OCI-LY3 (cell line): ENCODE measurements at regions not wholly inside any gene's neighbourhood (a gene's known extent, or its start where the extent isn't known, plus 50 kb on each side); places are given as distances from the start of the nearest gene placed in this dataset.

Source experiments
- H2AFZ ChIP-seq: fragments of 200-600, 300-600 bp; shearing (Covaris generic); 2 replicates; pipeline ENCODE4 v1.6.0; 2014; ENCODE audit warnings: antibody characterized with exemption, low read depth, low read length
- H3K27ac ChIP-seq: fragments of 200-600, 300-600 bp; sonication (generic); 2 replicates; pipeline ENCODE4 v1.5.1; 2014; ENCODE audit warnings: mild to moderate bottlenecking, low read length, moderate library complexity, mixed read lengths
- H3K27me3 ChIP-seq: fragments of 200-600, 300-600 bp; sonication (generic); 2 replicates; pipeline ENCODE4 v1.6.1; 2014; ENCODE audit warnings: low read depth, low read length, mixed read lengths
- H3K36me3 ChIP-seq: fragments of 200-600, 300-600 bp; sonication (generic); replicated peaks from 2 replicates; pipeline ENCODE3; 2014; ENCODE audit warnings: low read depth, low read length, mixed read lengths
- H3K4me1 ChIP-seq: fragments of 300-600, 200-600 bp; sonication (generic); 2 replicates; pipeline ENCODE4 v1.6.1; 2014; ENCODE audit warnings: low read length, mixed read lengths
- H3K4me2 ChIP-seq: fragments of 200-600, 300-600 bp; sonication (generic); 2 replicates; pipeline ENCODE4 v1.6.1; 2014; ENCODE audit warnings: low read length, mixed read lengths
- H3K4me3 ChIP-seq: fragments of 300-600, 200-600 bp; sonication (generic); 2 replicates; pipeline ENCODE4 v1.5.1; 2014; ENCODE audit warnings: antibody characterized with exemption, mild to moderate bottlenecking, low read length, moderate library complexity
- H3K79me2 ChIP-seq: fragments of 300-600, 200-600 bp; shearing (Covaris generic); 2 replicates; pipeline ENCODE4 v1.6.1; 2014; ENCODE audit warnings: mild to moderate bottlenecking, low read length, mixed read lengths
- H3K9ac ChIP-seq: fragments of 300-600, 200-600 bp; shearing (Covaris generic); 2 replicates; pipeline ENCODE4 v1.6.0; 2014; ENCODE audit warnings: mild to moderate bottlenecking, low read length, moderate library complexity
- H3K9me3 ChIP-seq: fragments of 200-600, 300-600 bp; shearing (Covaris generic); 2 replicates; pipeline ENCODE4 v1.6.1; 2014; ENCODE audit warnings: low read length, mixed read lengths; ENCODE audit not compliant: insufficient read depth
- H4K20me1 ChIP-seq: fragments of 200-600, 300-600 bp; sonication (generic); 2 replicates; pipeline ENCODE4 v1.6.1; 2016; ENCODE audit warnings: low read length, mixed read lengths; ENCODE audit not compliant: insufficient read depth
- CTCF ChIP-seq: fragments of 200-600, 300-600 bp; sonication (generic); IDR thresholded peaks from 2 replicates; pipeline ENCODE4 v1.5.1; 2014; ENCODE audit warnings: antibody characterized with exemption, low read length, low read depth
- EZH2phosphoT487 ChIP-seq: fragments of 200-600 bp; shearing (Covaris generic); IDR thresholded peaks from 2 replicates; pipeline ENCODE4 v1.6.1; 2018; ENCODE audit warnings: antibody characterized with exemption, mixed run types, low read depth

- no peak overlapping the region for H3K4me2 ChIP-seq
- no peak for TF ChIP-seq CTCF
- TF ChIP-seq EZH2phosphoT487 = no peak
- no peaks in the 10 kb centered on the region for H4K20me1 ChIP-seq
- no peaks in the 10 kb centered on the region for H3K4me1 ChIP-seq
- no peaks in the 10 kb centered on the region; the same call in 1 of the 2 replicates for H3K27me3 ChIP-seq
- no peak overlapping the region for H3K27ac ChIP-seq
- no peaks in the 10 kb centered on the region for H3K9me3 ChIP-seq
- H3K79me2 ChIP-seq = no peaks in the 10 kb centered on the region
- no peak overlapping the region for H3K9ac ChIP-seq
- no peak overlapping the region for H2AFZ ChIP-seq
- no peaks in the 10 kb centered on the region for H3K36me3 ChIP-seq
- H3K4me3 ChIP-seq = no peak overlapping the region
These were observed 379.0 kb upstream of the RNF32 start for GRCh38 chr7:156261581-156261980.

- no peak overlapping the region for H3K4me3 ChIP-seq
- no peaks in the 10 kb centered on the region for H3K36me3 ChIP-seq
- no peaks in the 10 kb centered on the region for H4K20me1 ChIP-seq
- no peaks in the 10 kb centered on the region for H3K4me1 ChIP-seq
- H3K27ac ChIP-seq = no peak overlapping the region
- no peak overlapping the region for H3K4me2 ChIP-seq
- H3K27me3 ChIP-seq = peaks cover 7% of the 10 kb centered on the region
- H3K9me3 ChIP-seq = no peaks in the 10 kb centered on the region
- H3K9ac ChIP-seq = no peak overlapping the region
- H3K79me2 ChIP-seq = no peaks in the 10 kb centered on the region
- TF ChIP-seq CTCF (no peak), EZH2phosphoT487 (no peak)
- no peak overlapping the region for H2AFZ ChIP-seq
These were observed 382.7 kb upstream of the RNF32 start for GRCh38 chr7:156257904-156258303.

- Histone ChIP-seq H3K27me3 (peaks cover 7% of the 10 kb centered on the region), H3K9me3 (no peaks in the 10 kb centered on the region)
- no peak for TF ChIP-seq EZH2phosphoT487
These were observed 384.9 kb upstream of the RNF32 start for GRCh38 chr7:156255635-156256034.

GRCh38 chr7:156251861-156252260 lies 388.7 kb upstream of the RNF32 start:
- no peaks in the 10 kb centered on the region for H3K36me3 ChIP-seq
- no peak overlapping the region for H3K27ac ChIP-seq
- peaks cover 14% of the 10 kb centered on the region for H3K27me3 ChIP-seq
- H3K4me2 ChIP-seq = no peak overlapping the region
- H2AFZ ChIP-seq = no peak overlapping the region
- TF ChIP-seq EZH2phosphoT487 = no peak
- no peak for TF ChIP-seq CTCF
- no peak overlapping the region for H3K9ac ChIP-seq
- no peaks in the 10 kb centered on the region for H3K9me3 ChIP-seq
- H3K79me2 ChIP-seq = no peaks in the 10 kb centered on the region
- no peak overlapping the region for H3K4me3 ChIP-seq
- H3K4me1 ChIP-seq = no peaks in the 10 kb centered on the region
- H4K20me1 ChIP-seq = no peaks in the 10 kb centered on the region

More at GRCh38 chr7:156255635-156256034, 384.9 kb upstream of the RNF32 start:
- Histone ChIP-seq H3K27ac (no peak overlapping the region), H3K4me2 (no peak overlapping the region), H3K4me1 (no peaks in the 10 kb centered on the region), H3K36me3 (no peaks in the 10 kb centered on the region), H3K4me3 (no peak overlapping the region), H3K79me2 (no peaks in the 10 kb centered on the region), H2AFZ (no peak overlapping the region), H4K20me1 (no peaks in the 10 kb centered on the region), H3K9ac (no peak overlapping the region)

GRCh38 chr7:156240532-156240931 lies 400.0 kb upstream of the RNF32 start:
- Histone ChIP-seq H4K20me1 (no peaks in the 10 kb centered on the region), H3K27me3 (no peaks in the 10 kb centered on the region), H3K4me3 (no peak overlapping the region), H3K79me2 (no peaks in the 10 kb centered on the region), H3K27ac (no peak overlapping the region), H3K4me1 (no peaks in the 10 kb centered on the region), H3K4me2 (no peak overlapping the region), H3K36me3 (no peaks in the 10 kb centered on the region), H3K9me3 (no peaks in the 10 kb centered on the region), H2AFZ (no peak overlapping the region), H3K9ac (no peak overlapping the region)
- no peak for TF ChIP-seq CTCF
- TF ChIP-seq EZH2phosphoT487 = no peak
